Omental fat pad (tissue), 3 donors: ENCODE measurements at regions not wholly inside any gene's neighbourhood (a gene's known extent, or its start where the extent isn't known, plus 50 kb on each side); places are given as distances from the start of the nearest gene placed in this dataset.
"Not testable (repeated sequence)": the region's sequence is repeated elsewhere in the genome, so short reads cannot be mapped to it uniquely, and the experiment has no call there.

Experiments used
- ATAC-seq: fragments of 150-250 bp; one replicate; pipeline ENCODE4 v1.9.1; 2016; ENCODE audit warnings: mild to moderate bottlenecking, moderate library complexity; ENCODE audit not compliant: low FRiP score
- DNase-seq: peaks from one replicate; pipeline ENCODE4 v3.0.0-alpha.2; 2019; ENCODE audit warnings: low spot score
- TF ChIP-seq, protein P1 (sequence below), 3 donors: fragments of 450-650 bp; IDR thresholded peaks; one replicate each; pipeline ENCODE4 v1.5.1; 2016 to 2017; ENCODE audit warnings: antibody characterized with exemption in 3 of 3, mild to moderate bottlenecking in 3 of 3, moderate library complexity in 2 of 3

GRCh38 chr18:41873730-41874129 lies 81.3 kb upstream of the PIK3C3 start:
- TF ChIP-seq, protein P1, sequence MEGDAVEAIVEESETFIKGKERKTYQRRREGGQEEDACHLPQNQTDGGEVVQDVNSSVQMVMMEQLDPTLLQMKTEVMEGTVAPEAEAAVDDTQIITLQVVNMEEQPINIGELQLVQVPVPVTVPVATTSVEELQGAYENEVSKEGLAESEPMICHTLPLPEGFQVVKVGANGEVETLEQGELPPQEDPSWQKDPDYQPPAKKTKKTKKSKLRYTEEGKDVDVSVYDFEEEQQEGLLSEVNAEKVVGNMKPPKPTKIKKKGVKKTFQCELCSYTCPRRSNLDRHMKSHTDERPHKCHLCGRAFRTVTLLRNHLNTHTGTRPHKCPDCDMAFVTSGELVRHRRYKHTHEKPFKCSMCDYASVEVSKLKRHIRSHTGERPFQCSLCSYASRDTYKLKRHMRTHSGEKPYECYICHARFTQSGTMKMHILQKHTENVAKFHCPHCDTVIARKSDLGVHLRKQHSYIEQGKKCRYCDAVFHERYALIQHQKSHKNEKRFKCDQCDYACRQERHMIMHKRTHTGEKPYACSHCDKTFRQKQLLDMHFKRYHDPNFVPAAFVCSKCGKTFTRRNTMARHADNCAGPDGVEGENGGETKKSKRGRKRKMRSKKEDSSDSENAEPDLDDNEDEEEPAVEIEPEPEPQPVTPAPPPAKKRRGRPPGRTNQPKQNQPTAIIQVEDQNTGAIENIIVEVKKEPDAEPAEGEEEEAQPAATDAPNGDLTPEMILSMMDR (IDR thresholded peaks at IDR 0.05) = no peak
- DNase-seq = no peak
- no peak for ATAC-seq

DNA sequence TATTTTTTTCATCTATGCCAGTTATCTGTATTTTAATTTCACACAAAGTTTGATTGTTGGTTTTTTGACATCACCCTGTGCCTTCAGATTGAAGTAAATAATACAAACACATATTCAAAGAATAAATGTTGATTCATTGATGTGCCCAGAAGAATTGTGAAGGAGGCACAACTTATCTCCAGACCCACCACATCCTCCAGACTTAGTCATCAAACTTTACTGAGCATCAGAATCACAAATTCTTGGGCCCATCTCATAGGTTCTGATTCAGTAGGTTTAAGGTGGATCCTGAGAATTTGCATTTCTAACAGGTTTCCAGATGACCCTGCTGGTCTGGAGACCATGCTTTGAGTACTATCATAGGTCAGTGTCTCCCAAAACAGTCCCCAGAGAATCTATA lies 82.8 kb upstream of the PIK3C3 start:
- TF ChIP-seq, protein P1 (IDR thresholded peaks at IDR 0.05) = no peak
- ATAC-seq (no peak), DNase-seq (no peak)

DNA sequence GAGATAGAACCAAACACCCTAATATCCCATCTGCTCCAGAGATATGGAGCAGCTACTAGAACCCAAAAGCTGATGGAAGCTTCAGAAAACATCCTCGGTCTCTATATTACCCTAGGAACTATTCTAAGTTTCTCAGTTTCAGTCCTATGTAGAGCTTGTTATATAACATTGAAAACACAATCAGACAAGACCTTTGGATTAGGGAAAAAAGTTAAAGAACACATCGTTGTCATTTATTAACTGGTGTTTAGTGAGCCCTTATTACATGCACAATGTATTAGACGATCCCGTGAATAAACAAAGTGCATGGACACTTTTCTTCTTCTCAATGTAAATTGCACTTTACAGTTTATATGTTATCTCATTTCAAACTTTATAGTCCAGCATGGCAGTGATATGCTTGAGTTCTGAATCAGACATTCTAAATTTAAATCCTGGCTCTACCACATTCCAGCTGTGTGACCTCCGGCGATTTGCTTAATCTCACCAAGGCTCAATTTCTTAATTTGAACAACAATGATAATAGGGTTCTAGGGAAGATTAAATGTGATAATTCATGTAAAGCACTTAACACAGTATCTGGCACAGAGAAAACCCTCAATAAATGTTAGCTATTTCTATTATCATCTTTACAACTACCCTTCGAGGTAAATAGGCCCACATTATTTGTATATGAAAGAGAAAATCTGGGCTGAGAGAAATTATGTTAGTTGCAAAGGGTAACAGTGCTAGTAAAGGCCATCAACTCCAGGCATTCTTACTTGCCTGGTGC lies 83.6 kb upstream of the PIK3C3 start:
- TF ChIP-seq, protein P1 (IDR thresholded peaks at IDR 0.05) = no peak
- DNase-seq (no peak), ATAC-seq (no peak)

- TF ChIP-seq, protein P1 (IDR thresholded peaks at IDR 0.05) = no peak
- ATAC-seq (no peak), DNase-seq (no peak)
Measured at GRCh38 chr18:41870817-41871216, 84.2 kb upstream of the PIK3C3 start.

GRCh38 chr18:41870191-41870590 lies 84.8 kb upstream of the PIK3C3 start:
- no peak for ATAC-seq
- no peak for DNase-seq
- TF ChIP-seq, protein P1 (IDR thresholded peaks at IDR 0.05) = no peak

DNA sequence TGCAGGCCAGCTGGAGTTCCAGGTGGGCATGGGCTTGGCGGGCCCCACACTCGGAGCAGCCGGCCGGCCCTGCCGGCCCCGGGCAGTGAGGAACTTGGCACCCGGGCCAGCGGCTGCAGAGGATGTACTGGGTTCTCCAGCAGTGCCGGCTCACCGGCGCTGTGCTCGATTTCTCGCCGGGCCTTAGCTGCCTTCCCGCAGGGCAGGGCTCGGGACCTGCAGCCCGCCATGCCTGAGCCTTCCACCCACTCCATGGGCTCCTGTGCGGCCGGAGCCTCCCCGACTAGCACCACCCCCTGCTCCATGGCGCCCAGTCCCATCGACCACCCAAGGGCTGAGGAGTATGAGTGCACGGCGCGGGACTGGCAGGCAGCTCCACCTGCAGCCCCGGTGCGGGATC lies 89.2 kb upstream of the PIK3C3 start:
- ATAC-seq, DNase-seq: not testable (repeated sequence)

DNA sequence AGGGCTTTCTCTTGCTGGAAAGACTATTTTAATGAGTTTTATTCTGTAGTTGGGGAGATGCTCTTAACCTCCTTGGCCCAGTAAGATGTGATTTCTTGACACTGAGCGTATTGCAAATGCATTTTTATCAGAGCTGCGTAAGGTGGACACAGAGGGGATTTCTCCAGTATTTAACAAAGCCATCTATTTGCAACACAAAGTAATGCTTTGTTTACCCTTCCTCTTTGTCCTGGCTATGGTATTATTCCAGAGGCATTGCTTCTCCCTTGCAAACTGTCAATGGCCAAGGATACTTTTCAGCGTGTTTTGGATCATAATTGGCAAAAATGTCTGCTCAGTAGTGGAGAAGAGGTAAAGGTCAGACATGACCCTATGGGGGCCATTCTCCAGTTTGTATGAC lies 90.8 kb upstream of the PIK3C3 start:
- DNase-seq = no peak
- TF ChIP-seq, protein P1 (IDR thresholded peaks at IDR 0.05) = no peak
- no peak for ATAC-seq
